HG03442 (cell line): ENCODE measurements at regions not wholly inside any gene's neighbourhood (a gene's known extent, or its start where the extent isn't known, plus 50 kb on each side); places are given as distances from the start of the nearest gene placed in this dataset.
"Not testable (repeated sequence)": the region's sequence is repeated elsewhere in the genome, so short reads cannot be mapped to it uniquely, and the experiment has no call there.

Source experiments
- ATAC-seq: cut with Tn5 transposase; IDR thresholded peaks from one replicate; pipeline ENCODE4 v1.9.1; 2021; ENCODE audit warnings: mild to moderate bottlenecking, moderate library complexity; ENCODE audit not compliant: unreplicated experiment

DNA sequence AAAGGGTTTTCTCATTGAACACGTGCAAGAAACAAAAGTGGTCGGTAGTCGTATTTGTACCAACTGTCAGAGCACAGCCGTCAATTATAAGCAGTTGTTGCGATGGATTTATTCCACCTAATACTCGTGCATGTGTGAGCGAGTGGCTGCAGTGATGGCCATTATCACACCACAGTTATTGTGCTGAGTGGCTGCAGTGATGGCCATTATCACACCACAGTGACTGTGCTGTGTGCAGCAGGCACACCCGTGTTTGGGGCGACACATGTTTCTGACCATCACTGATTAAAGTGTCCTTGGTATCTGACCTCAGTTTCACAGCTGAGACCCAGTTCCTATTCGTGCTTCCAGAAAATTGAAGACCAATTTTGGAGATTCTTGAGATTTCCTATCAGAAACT is 142.9 kb upstream of the PFKP start:
- no peak for ATAC-seq

DNA sequence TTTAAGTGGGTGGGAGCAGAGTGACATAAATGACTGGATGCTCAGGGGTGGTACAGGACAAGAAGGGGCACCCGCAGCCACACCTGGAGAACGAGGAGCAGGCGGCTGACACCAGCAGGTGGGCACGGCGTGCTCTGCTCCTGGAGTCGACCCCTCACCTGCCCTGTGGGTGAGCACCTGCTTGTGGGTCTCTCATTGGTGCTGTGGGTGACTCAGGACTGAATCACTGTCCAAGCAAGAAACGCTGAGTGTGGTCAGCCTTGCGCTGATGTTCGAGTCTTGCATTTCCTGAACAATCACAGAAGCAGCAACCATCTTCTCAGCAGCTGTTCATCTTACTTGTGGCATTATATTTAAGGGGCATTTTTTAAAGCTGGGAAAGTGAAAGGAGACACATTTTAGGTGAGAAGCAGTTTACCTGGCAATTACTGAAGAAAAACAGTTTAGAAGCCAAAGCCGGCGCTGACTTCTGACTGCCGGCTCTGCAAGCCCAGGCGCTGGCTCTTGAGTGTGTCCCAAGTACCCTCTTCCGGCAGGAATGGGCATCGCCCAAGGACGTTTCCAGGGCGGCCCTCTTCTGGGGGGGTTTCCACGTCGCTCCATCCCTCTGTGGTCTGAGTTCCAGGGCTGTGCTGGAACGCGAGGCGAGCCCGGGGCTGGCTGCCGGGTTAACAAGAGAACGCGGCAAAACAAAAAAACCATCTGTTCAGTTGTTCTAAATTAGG is 145.2 kb upstream of the PFKP start:
- no peak for ATAC-seq

DNA sequence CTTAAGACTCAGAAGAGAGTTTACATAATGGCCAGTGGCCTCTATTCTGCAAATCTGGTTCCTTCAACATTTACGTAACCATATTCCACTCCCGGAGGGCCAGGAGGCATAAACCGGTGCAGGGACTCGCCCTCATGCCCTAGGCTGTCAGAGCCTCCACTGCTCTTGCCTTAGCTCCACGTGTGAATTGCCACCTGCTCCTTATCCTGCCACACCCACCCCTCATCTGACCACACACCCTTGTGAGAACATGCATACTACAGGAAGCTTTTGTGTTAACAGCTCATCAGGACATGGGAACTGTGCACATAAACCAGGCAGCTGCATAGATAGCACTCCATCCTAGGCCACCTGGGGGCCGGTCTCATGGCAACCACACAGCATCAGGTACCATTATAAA is 146.7 kb upstream of the PFKP start:
- no peak for ATAC-seq

DNA sequence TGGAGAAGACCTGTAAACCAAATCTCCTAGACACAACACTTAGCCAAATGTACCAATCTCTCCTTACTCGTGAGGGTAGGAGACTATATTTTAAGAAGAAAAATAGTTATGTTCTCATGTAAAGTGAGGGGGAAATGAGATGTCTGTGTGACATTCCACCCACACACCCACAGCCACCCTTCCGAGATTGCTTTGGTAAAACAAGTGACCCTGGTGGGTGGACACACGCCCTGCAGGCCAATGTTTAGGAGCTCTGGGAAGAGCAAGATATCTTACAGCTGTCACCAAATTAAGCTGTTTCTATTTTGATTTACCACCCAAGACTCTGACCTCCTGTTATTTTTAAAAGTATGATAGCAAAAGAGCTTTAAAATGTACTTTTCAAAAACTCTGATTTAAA is 147.2 kb upstream of the PFKP start:
- ATAC-seq = no peak

DNA sequence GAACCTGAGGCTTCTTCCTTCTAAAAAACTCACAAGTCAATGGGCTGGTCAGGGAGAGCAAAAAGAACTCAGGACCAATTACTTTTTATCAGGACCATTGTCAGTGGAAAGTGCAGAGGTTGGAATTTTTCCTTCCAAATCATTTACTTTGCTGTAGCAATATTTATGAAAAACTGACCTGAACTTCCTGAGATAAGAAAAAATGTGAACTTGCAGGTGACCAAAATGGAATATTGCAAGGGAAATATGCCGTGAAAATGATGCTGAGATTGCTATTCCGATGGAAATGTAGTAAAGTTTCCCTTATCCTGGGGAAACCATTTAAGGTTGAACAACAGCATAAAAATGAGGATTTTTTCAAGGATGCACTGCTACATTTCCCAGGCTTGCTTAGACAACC is 148.3 kb upstream of the PFKP start:
- no peak for ATAC-seq

DNA sequence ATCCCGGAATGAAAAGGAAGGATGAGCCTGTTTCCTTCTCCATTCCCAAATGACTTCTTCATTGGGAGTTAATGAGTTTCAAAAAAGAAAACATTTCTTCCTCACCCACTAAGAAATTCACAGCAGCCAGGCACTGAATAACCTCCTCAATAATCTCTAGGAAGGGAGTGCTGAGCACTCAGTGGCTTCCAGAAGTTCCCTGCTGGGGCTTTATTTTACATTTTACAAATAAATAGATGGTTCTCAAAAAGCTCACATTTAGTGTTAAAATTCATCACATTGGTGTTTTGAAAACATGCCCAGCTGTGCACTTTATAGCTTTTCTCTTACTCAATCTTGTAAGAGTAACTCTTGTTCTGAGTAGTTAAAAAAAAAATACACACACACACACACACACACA is 148.9 kb upstream of the PFKP start:
- ATAC-seq = no peak

DNA sequence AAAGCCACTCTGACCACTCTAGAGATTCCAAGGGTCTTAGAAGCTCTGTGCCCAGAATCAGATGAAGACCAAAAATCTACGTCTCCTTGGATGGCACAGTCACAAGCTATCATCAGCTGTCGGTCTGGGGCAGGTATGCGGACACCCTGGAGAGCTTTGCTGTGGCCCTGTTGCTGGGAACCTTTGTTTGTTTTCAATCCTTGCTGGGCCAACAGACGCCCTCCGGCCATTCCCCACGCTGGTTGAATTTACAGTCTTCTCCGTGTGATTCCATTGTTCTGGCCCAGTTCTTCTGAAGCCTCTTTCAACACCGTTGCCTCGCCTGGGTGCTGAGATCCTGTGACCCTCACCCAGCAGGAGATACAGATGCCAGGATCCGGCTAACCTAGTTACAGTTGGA is 149.4 kb upstream of the PFKP start:
- ATAC-seq = no peak

DNA sequence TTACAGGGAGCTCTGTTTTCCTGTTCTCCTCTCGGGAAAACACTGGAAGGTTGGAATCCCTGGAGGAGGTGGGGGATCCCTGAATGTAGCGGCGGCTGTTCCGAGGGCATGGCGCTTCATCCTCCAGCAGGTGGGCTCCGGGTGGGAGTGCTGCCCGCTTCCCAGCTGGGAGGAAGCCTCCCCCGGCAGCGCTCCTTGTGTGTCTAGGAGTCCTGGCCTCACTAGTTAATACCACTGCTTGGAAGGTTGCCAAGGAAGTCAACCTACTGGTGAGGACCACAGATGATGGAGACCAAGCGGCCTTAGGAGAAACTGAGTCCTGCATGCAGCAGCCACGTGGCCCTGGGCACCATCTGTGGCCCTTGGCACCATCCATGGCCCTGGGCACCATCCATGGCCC is 151.9 kb upstream of the PFKP start:
- ATAC-seq = no peak

DNA sequence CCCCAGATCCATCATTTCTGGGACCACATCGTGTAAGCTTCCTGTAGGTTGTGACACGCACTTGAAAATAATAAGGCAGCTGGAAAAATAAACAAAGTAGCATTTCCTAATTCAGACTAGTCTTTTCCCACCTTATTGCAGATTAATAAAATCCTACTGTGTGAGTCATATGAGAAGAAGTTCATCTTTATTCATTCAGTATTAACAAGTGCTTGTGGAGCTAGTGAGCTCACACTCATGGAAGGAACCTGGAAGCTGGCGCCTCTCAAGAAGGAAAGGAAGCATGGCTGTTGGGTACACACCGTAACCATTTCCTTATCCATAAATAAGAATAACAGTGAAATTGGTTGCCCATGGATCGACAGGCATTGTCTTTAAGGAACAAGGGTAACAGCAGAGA is 152.6 kb upstream of the PFKP start:
- ATAC-seq = no peak

DNA sequence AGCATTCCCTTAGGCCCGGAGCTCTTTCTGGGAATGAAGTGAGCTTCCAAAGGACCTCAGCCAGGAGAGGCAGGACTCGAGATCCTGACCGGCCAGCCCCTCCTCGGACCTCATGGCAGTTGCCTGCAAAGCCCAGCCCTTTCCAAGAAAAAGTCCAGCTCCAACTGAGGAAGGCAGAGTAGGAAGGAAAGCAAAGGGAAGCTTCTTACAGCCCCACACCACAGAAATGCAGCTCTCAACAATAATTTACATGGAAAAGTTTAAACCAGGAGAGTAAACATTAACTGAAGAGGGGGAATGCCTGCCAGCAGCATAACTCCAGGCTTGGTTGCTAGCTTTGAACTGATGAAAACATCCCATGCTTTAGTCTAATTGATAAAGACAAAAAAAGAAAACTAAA is 153.9 kb upstream of the PFKP start:
- ATAC-seq = no peak

DNA sequence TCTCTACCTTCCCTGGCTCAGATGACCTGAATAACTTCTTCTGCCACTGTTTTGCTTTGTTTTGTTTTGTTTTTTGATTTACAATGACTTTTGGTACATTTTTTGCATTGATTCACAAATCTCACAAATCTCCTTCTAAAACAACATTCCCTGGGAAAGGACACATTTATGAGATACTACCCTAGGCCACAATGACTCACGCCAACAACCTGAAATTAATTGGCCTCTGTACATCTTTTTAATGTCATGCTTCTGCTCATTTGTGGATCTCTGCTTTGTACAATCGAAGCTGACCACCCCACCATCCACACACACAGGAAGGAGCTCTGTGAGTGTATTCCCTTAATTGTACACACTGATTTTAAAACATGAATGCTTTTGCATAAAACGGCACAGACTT is 156.7 kb upstream of the PFKP start:
- no peak for ATAC-seq

DNA sequence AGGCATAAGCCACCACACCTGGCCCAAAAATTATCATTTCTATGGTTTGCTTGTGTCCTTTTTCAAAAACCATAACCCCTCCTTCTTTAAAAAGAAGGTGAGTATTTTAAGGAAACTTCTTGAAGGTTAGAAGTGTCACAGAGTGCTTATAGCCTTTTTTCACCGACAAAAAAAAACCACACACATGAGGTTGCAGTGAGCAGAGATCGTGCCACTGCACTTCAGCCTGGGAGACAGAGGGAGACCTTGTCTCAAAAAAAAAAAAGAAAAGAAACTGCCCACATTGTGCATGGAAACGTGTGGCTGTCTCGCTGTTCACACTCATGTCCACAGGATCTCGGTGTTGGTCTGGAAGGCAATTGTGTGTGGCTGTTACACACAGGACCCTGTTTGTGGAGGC is 157.4 kb upstream of the PFKP start:
- ATAC-seq = no peak

DNA sequence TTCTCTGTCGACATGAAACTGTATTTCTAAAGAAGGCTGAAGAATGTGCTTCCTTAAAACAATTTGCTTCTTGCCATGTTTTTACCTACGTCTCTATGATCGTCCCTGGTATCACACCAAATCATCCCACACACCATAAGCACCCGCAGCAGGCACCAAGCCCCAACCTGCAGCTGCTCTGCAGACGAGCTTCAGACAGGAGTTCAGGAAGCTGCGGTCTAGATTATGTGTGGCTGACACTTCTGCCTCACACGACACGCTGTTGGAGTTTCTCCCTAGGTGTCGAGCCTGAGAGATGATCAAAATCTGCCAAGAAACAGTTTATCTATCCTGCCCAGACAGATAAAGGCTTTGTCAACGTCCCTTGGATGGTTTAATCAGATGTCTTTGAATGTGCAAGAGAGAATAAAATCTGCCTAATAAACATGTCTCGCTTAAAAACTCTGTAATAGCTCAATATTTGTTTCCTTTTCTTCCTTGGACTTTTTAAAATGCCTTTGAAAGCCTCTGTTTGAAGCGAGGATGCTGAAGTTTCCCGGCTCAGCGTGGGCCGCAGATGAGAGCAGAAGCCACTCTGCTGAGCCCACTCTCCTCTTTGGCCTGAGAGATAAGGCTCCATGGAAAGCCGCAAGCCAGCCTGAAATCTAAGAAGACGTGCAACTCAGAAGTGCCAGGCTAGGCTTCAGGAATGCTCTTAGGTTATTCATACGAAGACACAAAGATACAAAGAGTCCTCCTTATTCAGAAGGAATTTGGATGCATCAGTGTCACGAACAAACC is 158.3 kb upstream of the PFKP start:
- ATAC-seq = no peak

DNA sequence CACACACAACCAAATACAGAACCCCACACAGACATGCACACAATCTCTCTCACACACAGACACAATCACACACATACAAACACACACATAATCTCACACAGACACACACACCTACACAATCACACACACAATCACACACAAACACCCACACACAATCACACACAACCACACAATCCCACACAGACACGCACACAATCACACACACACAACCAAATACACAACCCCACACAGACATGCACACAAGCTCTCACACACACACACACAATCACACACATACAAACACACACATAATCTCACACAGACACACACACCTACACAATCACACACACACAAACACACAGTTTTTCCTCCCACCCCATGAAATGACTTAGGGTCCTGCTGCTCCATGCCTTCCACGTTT is 160.4 kb upstream of the PFKP start:
- no peak for ATAC-seq

DNA sequence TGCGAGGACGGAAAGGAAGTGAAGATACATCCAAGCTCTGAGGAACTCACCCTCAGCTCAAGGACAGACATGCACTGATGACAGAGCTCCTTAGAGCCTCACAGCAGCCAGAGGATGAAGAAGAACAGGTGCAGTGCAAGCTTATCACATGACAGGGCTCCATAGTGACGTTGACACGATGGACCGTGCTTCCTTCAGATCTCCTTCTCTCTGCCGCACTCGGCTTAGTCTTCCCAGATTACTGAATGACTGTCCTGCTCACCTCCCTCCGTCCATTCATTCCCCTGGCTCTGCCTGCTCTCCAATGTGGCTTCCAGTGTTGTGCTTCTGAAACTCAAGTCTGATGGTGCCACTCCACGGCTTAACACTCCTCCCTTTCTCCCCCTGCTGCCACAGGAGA is 161.5 kb upstream of the PFKP start:
- ATAC-seq = no peak

DNA sequence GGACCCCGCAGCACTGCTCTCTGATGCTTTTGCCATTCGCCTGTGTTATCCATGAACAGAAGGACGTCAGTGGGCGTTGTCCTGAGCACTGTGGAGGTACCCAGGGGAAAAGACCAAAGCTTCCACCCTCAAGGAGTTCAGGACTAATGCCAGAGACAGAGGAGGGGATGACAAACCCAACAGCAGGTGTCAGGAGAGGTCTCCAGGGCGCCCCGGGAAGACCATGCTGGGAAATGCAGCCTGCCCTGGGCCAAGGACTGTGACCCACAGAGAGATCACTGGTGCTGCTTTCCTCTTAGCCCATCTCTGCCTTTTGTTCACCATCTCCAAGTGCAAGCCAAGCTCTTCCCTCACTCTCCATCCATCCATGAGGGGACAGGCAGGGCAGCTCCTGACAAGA is 166.8 kb upstream of the PFKP start:
- ATAC-seq = no peak

DNA sequence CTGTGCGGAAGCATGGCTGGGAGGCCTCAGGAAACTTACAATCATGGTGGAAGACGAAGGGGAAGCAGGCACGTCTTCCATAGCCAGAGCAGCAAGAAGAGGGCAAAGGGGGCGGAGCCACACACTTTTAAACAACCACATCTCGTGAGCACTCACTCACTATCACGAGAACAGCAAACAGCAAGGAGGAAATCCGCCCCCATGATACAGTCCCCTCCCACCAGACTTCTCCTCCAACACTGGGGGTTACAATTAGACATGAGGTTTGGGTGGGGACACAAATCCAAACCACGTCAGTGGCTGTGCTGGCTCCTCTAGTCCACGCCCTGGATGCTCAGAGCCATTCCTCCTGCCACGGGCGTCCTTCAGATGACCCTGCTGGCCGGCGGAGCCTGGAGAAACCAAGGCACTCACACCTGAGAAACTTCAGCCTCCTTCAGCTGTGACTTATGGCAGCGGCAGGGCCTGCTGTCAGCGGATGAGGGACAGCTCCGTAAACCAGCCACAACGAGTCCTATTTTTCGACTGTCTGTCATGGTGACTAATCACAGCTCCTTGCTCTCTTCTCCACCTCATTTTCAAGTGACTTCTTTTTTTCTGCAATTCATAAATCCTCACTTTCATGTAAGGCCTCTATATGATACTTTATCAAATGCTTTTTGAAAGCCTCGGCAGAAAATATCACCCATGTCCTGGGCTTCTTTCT is 167.9 kb upstream of the PFKP start:
- no peak for ATAC-seq

DNA sequence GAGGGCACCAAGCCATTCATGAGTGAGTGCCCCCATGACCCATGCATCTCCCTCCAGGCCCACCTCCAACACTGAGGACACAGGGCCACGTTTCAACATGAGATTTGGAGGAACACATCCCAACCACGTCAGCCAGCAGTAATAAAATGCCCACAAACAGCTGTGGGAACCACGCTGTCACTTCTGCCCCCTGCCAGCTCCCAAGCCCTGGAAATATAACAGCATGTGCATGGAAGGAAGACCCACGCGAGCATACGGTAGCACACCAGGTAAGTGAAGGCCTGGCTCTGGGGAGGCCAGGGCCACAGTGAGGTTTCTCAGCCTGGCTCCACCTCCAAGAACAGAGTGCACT is 168.9 kb upstream of the PFKP start:
- ATAC-seq = no peak

DNA sequence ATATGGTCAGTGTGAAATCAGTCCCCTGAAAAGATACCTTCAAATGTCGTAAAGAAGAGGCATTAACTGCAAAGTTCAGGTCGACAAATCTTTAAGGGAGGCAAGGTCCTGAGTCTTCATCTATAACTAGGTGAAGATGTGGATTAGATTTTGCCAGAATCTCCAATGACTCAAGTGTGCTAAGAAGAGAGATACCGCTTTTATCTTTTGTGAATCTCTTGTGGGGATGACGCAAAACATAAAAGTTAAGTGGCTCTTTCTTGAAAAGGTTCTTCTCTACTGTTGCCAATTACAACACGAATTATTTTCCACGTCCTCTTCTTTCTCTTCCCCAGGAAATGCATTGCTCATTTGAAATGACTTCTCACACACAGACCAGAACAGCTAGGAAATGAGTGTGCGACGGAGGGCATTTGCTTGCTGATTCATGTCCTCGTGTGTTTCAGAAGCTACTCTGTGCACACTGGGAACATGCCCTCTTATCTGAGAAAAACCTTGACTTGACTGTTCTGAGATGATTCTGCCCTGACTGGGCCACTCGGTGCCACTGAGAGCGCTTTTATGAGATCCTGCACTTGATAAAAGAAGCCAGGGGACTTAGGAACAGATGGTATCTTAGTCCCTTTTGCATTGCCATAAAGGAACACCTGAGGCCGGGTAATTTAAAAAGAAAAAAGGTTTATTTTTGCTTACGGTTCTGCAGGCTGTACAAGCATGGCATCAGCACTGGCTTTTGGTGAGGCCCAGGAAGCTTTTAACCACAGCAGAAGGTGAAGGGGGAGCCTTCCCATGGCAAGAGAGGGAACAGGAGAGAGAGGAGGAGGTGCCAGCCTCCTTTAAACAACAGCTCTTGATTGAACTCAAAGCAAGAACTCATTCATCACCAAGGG is 169.5 kb upstream of the PFKP start:
- no peak for ATAC-seq

DNA sequence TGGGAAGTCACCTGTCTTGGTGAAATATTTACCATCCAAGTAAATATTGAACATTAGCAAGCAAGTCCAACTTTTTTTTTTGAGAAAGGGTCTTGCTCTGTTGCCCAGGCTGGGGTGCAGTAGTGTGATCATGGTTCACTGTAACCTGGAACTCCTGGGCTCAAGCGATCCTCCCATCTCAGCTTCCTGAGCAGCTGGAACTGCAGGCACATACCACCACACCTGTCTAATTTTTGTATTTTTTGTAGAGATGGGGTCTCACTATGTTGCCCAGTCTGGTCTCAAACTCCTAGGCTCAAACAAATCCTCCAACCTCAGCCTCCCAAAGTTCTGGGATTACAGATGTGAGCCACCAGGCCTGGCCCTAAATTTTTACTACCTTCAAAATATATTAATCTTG is 171.0 kb upstream of the PFKP start:
- ATAC-seq = not testable (repeated sequence)

DNA sequence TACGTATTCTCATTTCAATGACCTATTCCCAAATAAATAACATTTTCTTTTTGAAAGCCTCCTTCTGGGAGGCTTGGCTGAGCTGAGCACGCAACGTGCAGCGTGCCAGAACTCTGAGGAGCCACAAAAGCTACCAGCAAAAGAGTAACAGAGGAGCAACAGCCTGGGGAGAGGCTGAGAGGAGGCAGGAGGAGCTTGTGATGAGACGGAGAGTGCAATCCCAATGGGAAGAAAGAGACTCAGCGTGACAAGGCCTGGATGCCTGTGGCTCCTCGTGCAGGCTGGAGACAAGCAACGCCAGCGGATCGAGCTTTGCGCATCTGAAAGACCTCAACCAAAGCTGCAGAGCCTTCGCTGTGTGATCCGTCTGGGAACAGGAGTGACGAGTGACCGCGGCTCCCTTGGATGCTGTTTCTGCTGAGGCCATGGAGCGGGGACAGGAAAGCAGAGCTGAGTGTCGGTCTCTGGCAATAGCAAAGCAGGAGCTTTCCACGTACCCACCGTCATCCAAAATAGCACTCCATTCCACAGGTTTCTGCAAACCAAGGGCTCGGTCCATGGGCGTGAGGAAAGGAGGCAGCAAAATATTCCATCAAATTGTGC is 171.7 kb upstream of the PFKP start:
- no peak for ATAC-seq
